Body of pancreas (tissue), 4 donors: ENCODE measurements at regions not wholly inside any gene's neighbourhood (a gene's known extent, or its start where the extent isn't known, plus 50 kb on each side); places are given as distances from the start of the nearest gene placed in this dataset.

Experiments used
- CTCF ChIP-seq, 7 experiments: fragments of 450-650 bp in 4 of 7; fragments of 200-600 bp in 3 of 7; sonication (generic) in 3 of 7; IDR thresholded peaks; one replicate each; pipeline ENCODE4 v1.5.1; 2016 to 2019; ENCODE audit warnings: antibody characterized with exemption in 7 of 7
- POLR2A ChIP-seq, 3 donors: fragments of 450-650 bp; IDR thresholded peaks; one replicate each; pipeline ENCODE4 v1.6.1; 2016; ENCODE audit warnings: antibody characterized with exemption in 3 of 3, mild to moderate bottlenecking in 2 of 3

GRCh38 chr3:117399311-117400078, 689.9 kb downstream of the TUSC7 start:
- TF ChIP-seq CTCF (IDR thresholded peaks at IDR 0.05): peak in 2 of 7 experiments; percentile 5 to 13
- TF ChIP-seq POLR2A (IDR thresholded peaks at IDR 0.05): no peak
